ENCODE measurements at regions not wholly inside any gene's neighbourhood (a gene's known extent, or its start where the extent isn't known, plus 50 kb on each side); places are given as distances from the start of the nearest gene placed in this dataset.
A peak's percentile ranks its signal among the peaks of the same experiment; 100 is the strongest.

- no peak overlapping the region for H3K27ac ChIP-seq
- H3K4me3 ChIP-seq: no peak overlapping the region
- TF ChIP-seq CTCF (IDR thresholded peaks at IDR 0.05): no peak
- no peak for TF ChIP-seq POLR2A (IDR thresholded peaks at IDR 0.05)
- no peak for TF ChIP-seq POLR2AphosphoS5 (IDR thresholded peaks at IDR 0.05)
- no peak for TF ChIP-seq EP300 (IDR thresholded peaks at IDR 0.05)
- H3K9me3 ChIP-seq: no peaks in the 10 kb centered on the region
- H3K4me1 ChIP-seq: peaks cover 0 to 12% (median 5%) of the 10 kb centered on the region in 4 donors
- no peak for DNase-seq
- H3K36me3 ChIP-seq: no peaks in the 10 kb centered on the region
- WGBS, 5 donors: 74 to 87% (median 80%) methylated on average over 3 of the region's 3 CpGs
- no peaks in the 10 kb centered on the region for H3K27me3 ChIP-seq
- intact Hi-C loops (cut with DNase I; ENCODE audit: low total_unique reads): no loop called here
Observed at GRCh38 chr16:86437348-86437747, 73.0 kb upstream of the FOXF1 start.

DNA sequence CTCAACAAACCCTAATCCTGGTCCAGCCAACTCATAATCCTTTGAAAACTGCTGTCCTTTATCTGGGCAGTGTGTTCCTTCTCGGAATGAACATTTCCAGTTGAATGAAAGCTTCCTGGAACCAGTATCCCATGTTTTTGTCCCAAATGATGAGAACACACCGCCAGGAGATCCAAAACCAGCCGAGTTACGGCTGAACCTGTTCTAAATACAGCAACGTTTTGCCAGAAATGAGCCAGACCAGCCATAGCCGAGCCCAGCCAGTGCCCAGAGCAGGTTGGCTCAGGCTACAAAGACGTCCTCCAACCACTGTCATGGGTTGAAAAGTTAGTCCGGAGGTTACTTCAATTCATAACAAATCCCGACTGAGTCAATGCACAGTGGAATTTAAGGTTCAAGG lies 67.6 kb upstream of the FOXF1 start:
- peaks cover 0 to 6% (median 4%) of the 10 kb centered on the region in 4 donors for H3K4me1 ChIP-seq
- H3K36me3 ChIP-seq: no peaks in the 10 kb centered on the region
- intact Hi-C loops (cut with DNase I; ENCODE audit: low total_unique reads): no loop called here
- 52 to 71% (median 69%) methylated on average over 9 of the region's 9 CpGs for WGBS, 5 donors
- H3K27ac ChIP-seq: peak overlapping the region in 3 of 5 donors; percentile 15 to 74 (median 52)
- peaks cover 0 to 12% (median 6%) of the 10 kb centered on the region in 3 donors for H3K27me3 ChIP-seq
- H3K4me3 ChIP-seq: no peak overlapping the region
- TF ChIP-seq POLR2AphosphoS5 (IDR thresholded peaks at IDR 0.05): peak in 1 of 3 donors; percentile 41
- TF ChIP-seq CTCF (IDR thresholded peaks at IDR 0.05): no peak
- TF ChIP-seq EP300 (IDR thresholded peaks at IDR 0.05): peak; percentile 66
- H3K9me3 ChIP-seq: peaks cover 0 to 5% (median 0%) of the 10 kb centered on the region in 4 donors
- DNase-seq: no peak

DNA sequence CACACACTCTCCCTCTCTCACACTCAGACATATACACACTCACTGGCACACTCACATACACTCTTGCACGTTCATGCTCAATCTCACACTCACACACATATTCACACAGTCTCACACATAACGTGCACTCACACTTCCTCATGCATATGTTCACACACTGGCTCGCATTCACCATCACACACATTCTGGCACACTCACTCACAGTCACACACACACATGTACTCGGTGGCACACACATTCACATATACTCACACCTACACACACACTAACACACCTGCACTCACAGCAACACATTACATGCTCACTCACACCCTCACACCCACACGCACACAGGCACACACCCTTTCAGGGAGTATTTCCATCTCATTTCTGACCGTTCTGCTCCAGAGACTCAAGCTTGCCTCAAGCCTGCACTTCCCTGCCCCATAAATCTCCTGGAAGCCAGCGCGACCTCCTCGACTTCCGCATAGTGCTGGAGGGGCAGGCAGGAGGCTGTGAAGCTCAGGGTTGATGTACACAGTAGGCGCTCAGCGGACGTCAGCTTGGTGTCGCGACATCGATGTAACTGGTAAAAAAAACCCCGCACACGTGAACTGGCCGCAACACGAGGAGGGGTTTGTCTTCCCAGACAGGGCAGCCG lies 66.7 kb upstream of the FOXF1 start:
- H3K4me1 ChIP-seq: peaks cover 0 to 11% (median 8%) of the 10 kb centered on the region in 4 donors
- TF ChIP-seq EP300 (IDR thresholded peaks at IDR 0.05): no peak
- H3K27ac ChIP-seq: peak overlapping the region in 2 of 5 donors; percentile 15 to 74
- H3K4me3 ChIP-seq: no peak overlapping the region
- intact Hi-C loops (cut with DNase I; ENCODE audit: low total_unique reads): no loop called here
- DNase-seq: no peak
- 67 to 77% (median 73%) methylated on average over 21 of the region's 21 CpGs for WGBS, 5 donors
- H3K9me3 ChIP-seq: peaks cover 0 to 5% (median 0%) of the 10 kb centered on the region in 4 donors
- H3K27me3 ChIP-seq: peaks cover 0 to 12% (median 6%) of the 10 kb centered on the region in 3 donors
- no peaks in the 10 kb centered on the region for H3K36me3 ChIP-seq

DNA sequence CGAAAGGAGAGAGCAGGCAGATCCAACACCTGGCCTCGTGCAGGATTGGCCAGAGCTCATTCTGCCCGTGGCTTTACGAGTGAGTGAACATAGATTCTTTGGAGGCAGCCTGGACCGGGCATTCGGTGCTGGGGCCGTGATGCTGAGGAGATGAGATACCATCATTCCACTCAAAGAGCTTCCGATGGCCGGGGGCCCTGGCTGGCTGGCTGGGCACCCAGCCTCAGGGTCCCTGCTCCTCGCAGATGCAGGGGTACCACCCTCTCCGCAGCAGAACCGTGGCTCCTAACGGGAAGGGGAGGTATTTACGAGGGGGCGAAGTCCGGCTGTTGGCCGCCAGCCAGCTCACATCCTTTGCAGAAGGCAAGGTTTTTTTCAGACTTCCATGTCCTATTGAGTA lies 66.1 kb upstream of the FOXF1 start:
- peak in 1 of 2 donors; percentile 51 for DNase-seq
- 23 to 30% (median 28%) methylated on average over 17 of the region's 17 CpGs for WGBS, 5 donors
- Histone ChIP-seq H3K27ac (peak overlapping the region in 1 of 5 donors; percentile 74), H3K36me3 (no peaks in the 10 kb centered on the region), H3K4me3 (no peak overlapping the region), H3K27me3 (peaks cover 0 to 12% (median 6%) of the 10 kb centered on the region in 3 donors), H3K4me1 (peaks cover 0 to 11% (median 8%) of the 10 kb centered on the region in 4 donors), H3K9me3 (peaks cover 0 to 5% (median 0%) of the 10 kb centered on the region in 4 donors)
- intact Hi-C loops (cut with DNase I; ENCODE audit: low total_unique reads): no loop called here
- TF ChIP-seq POLR2AphosphoS5 (IDR thresholded peaks at IDR 0.05): no peak
- TF ChIP-seq CTCF (IDR thresholded peaks at IDR 0.05): no peak
- no peak for TF ChIP-seq POLR2A (IDR thresholded peaks at IDR 0.05)
- no peak for TF ChIP-seq EP300 (IDR thresholded peaks at IDR 0.05)

GRCh38 chr16:86444661-86445060 lies 65.7 kb upstream of the FOXF1 start:
- Histone ChIP-seq H3K4me3 (no peak overlapping the region), H3K27ac (peak overlapping the region in 1 of 5 donors; percentile 74), H3K9me3 (peaks cover 0 to 5% (median 0%) of the 10 kb centered on the region in 4 donors), H3K4me1 (peaks cover 0 to 11% (median 8%) of the 10 kb centered on the region in 4 donors), H3K36me3 (no peaks in the 10 kb centered on the region), H3K27me3 (peaks cover 0 to 12% (median 6%) of the 10 kb centered on the region in 3 donors)
- WGBS, 5 donors: 46 to 72% (median 59%) methylated on average over 5 of the region's 5 CpGs
- no peak for DNase-seq
- TF ChIP-seq POLR2AphosphoS5 (IDR thresholded peaks at IDR 0.05) (no peak), EP300 (IDR thresholded peaks at IDR 0.05) (no peak)
- intact Hi-C loops (cut with DNase I; ENCODE audit: low total_unique reads): no loop called here
